ENCODE measurements at regions not wholly inside any gene's neighbourhood (a gene's known extent, or its start where the extent isn't known, plus 50 kb on each side); places are given as distances from the start of the nearest gene placed in this dataset.

GRCh38 chr2:2879781-2880180 lies 497.8 kb downstream of the EIPR1 start:
- TF ChIP-seq, protein P1, sequence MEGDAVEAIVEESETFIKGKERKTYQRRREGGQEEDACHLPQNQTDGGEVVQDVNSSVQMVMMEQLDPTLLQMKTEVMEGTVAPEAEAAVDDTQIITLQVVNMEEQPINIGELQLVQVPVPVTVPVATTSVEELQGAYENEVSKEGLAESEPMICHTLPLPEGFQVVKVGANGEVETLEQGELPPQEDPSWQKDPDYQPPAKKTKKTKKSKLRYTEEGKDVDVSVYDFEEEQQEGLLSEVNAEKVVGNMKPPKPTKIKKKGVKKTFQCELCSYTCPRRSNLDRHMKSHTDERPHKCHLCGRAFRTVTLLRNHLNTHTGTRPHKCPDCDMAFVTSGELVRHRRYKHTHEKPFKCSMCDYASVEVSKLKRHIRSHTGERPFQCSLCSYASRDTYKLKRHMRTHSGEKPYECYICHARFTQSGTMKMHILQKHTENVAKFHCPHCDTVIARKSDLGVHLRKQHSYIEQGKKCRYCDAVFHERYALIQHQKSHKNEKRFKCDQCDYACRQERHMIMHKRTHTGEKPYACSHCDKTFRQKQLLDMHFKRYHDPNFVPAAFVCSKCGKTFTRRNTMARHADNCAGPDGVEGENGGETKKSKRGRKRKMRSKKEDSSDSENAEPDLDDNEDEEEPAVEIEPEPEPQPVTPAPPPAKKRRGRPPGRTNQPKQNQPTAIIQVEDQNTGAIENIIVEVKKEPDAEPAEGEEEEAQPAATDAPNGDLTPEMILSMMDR (IDR thresholded peaks at IDR 0.05) = no peak

GRCh38 chr2:2879071-2879470 lies 498.5 kb downstream of the EIPR1 start:
- H3K27me3 Mint-ChIP-seq (ENCODE audit: low read depth, poor library complexity) = peaks cover 10% of the 10 kb centered on the region
- H3K9me3 Mint-ChIP-seq = peaks cover 46% of the 10 kb centered on the region
- TF ChIP-seq, protein P1 (IDR thresholded peaks at IDR 0.05) = no peak
- peaks cover 37% of the 10 kb centered on the region for H3K4me1 Mint-ChIP-seq
- no peak overlapping the region for H3K4me3 Mint-ChIP-seq
- H3K36me3 Mint-ChIP-seq (ENCODE audit: low read depth) = peaks cover 8% of the 10 kb centered on the region
- no peak overlapping the region for H3K27ac Mint-ChIP-seq
- DNase-seq = no peak

More at GRCh38 chr2:2879781-2880180, 497.8 kb downstream of the EIPR1 start:
- peaks cover 8% of the 10 kb centered on the region for H3K36me3 Mint-ChIP-seq (ENCODE audit: low read depth)
- DNase-seq = no peak
- peaks cover 37% of the 10 kb centered on the region for H3K4me1 Mint-ChIP-seq
- H3K9me3 Mint-ChIP-seq = peaks cover 46% of the 10 kb centered on the region
- no peak overlapping the region for H3K4me3 Mint-ChIP-seq
- H3K27me3 Mint-ChIP-seq (ENCODE audit: low read depth, poor library complexity) = peaks cover 10% of the 10 kb centered on the region
- no peak overlapping the region for H3K27ac Mint-ChIP-seq

- no peak overlapping the region for H3K4me3 Mint-ChIP-seq
- TF ChIP-seq, protein P1 (IDR thresholded peaks at IDR 0.05) = no peak
These were observed 500.2 kb downstream of the EIPR1 start for GRCh38 chr2:2877427-2877826.

GRCh38 chr2:2876331-2877221 lies 501.0 kb downstream of the EIPR1 start:
- Mint-ChIP-seq H3K27me3 (ENCODE audit: low read depth, poor library complexity) (peaks cover 9% of the 10 kb centered on the region), H3K9me3 (peaks cover 26% of the 10 kb centered on the region), H3K27ac (no peak overlapping the region), H3K4me3 (no peak overlapping the region), H3K4me1 (peaks cover 49% of the 10 kb centered on the region), H3K36me3 (ENCODE audit: low read depth) (no peaks in the 10 kb centered on the region)
- DNase-seq = no peak
- TF ChIP-seq, protein P1 (IDR thresholded peaks at IDR 0.05) = no peak

More at GRCh38 chr2:2877427-2877826, 500.2 kb downstream of the EIPR1 start:
- H3K27ac Mint-ChIP-seq = no peak overlapping the region
- peaks cover 10% of the 10 kb centered on the region for H3K27me3 Mint-ChIP-seq (ENCODE audit: low read depth, poor library complexity)
- no peak for DNase-seq
- peaks cover 32% of the 10 kb centered on the region for H3K9me3 Mint-ChIP-seq
- H3K36me3 Mint-ChIP-seq (ENCODE audit: low read depth) = no peaks in the 10 kb centered on the region
- peaks cover 46% of the 10 kb centered on the region for H3K4me1 Mint-ChIP-seq

DNA sequence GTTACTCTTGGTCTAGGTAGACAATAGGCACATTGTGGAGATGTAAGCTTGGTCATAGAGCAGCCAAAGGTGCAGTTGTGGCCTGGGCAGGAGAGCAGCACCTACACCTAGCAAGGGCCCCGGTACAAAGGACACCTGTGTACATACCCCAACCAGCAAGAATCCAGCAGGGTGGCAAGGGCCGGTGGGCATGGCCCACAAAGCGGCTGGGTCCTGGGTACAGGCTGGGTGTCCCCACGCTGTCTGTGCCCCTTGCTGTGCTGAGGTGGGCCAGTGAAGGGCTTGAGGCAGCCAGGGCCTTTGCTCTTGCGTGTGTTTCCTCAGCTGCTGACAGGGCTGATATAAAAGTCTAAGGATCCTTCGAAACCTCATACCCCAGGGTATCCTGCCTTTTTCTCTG lies 501.8 kb downstream of the EIPR1 start:
- H3K9me3 Mint-ChIP-seq = peaks cover 23% of the 10 kb centered on the region
- no peak overlapping the region for H3K4me3 Mint-ChIP-seq

More for the DNA sequence above, 501.8 kb downstream of the EIPR1 start:
- no peak for DNase-seq
- H3K36me3 Mint-ChIP-seq (ENCODE audit: low read depth) = no peaks in the 10 kb centered on the region
- peak overlapping the region; percentile 66 for H3K27ac Mint-ChIP-seq
- peaks cover 3% of the 10 kb centered on the region for H3K27me3 Mint-ChIP-seq (ENCODE audit: low read depth, poor library complexity)
- TF ChIP-seq, protein P1 (IDR thresholded peaks at IDR 0.05) = no peak
- peaks cover 49% of the 10 kb centered on the region for H3K4me1 Mint-ChIP-seq

Data from nephron progenitor cell (in vitro differentiated cells).